SK-N-SH (cell line): ENCODE measurements at regions not wholly inside any gene's neighbourhood (a gene's known extent, or its start where the extent isn't known, plus 50 kb on each side); places are given as distances from the start of the nearest gene placed in this dataset.

Experiments
- EZH2phosphoT487 ChIP-seq: fragments of 200-600 bp; sonication (generic); IDR thresholded peaks from 2 replicates; pipeline ENCODE4 v1.6.1; 2017; ENCODE audit warnings: low read depth, mixed run types, mild to moderate bottlenecking, antibody characterized with exemption, moderate library complexity, borderline replicate concordance
- POLR2AphosphoS5 ChIP-seq: IDR thresholded peaks from 2 replicates; pipeline ENCODE4 v1.6.1; 2012; ENCODE audit warnings: low read depth, low read length
- ZBTB33 ChIP-seq: IDR thresholded peaks from 2 replicates; pipeline ENCODE4 v1.4.0; 2012; ENCODE audit warnings: low read depth, borderline replicate concordance

GRCh38 chr3:104723000-104723399, 643.7 kb upstream of the ALCAM start:
- TF ChIP-seq EZH2phosphoT487 (no peak), POLR2AphosphoS5 (no peak), ZBTB33 (no peak)
